SK-N-SH treated with all-trans-retinoic acid at 6 μM for 48 hours (cell line): ENCODE measurements at regions not wholly inside any gene's neighbourhood (a gene's known extent, or its start where the extent isn't known, plus 50 kb on each side); places are given as distances from the start of the nearest gene placed in this dataset.

ENCODE experiments used
- BACH2 ChIP-seq: fragments of 250-450 bp; sonication (Bioruptor Pico); IDR thresholded peaks from 2 replicates; pipeline ENCODE4 v1.9.0; 2021; ENCODE audit warnings: mild to moderate bottlenecking, borderline replicate concordance
- CSRNP3 ChIP-seq: fragments of 250-450 bp; sonication (Bioruptor Pico); IDR thresholded peaks from 2 replicates; pipeline ENCODE4 v1.5.1; 2021; ENCODE audit warnings: mild to moderate bottlenecking, moderate library complexity
- POU6F1 ChIP-seq: fragments of 250-450 bp; sonication (Bioruptor Pico); IDR thresholded peaks from 2 replicates; pipeline ENCODE4 v1.8.0; 2021; ENCODE audit warnings: low read depth, mild to moderate bottlenecking, moderate library complexity, borderline replicate concordance
- PPARA ChIP-seq: fragments of 250-450 bp; sonication (Bioruptor Pico); IDR thresholded peaks from 2 replicates; pipeline ENCODE4 v1.5.0; 2020; ENCODE audit warnings: mild to moderate bottlenecking, borderline replicate concordance
- RARB ChIP-seq: fragments of 250-450 bp; sonication (Bioruptor Pico); IDR thresholded peaks from 2 replicates; pipeline ENCODE4 v1.8.0; 2021; ENCODE audit warnings: mild to moderate bottlenecking, moderate library complexity
- ZFP30 ChIP-seq: fragments of 450-650 bp; formaldehyde crosslinking; IDR thresholded peaks from 2 replicates; pipeline ENCODE4 v1.5.0; 2022; ENCODE audit warnings: mild to moderate bottlenecking, moderate library complexity
- ZNF8 ChIP-seq: fragments of 450-650 bp; formaldehyde crosslinking; IDR thresholded peaks from 2 replicates; pipeline ENCODE4 v1.5.0; 2020; ENCODE audit warnings: mild to moderate bottlenecking, moderate library complexity

- TF ChIP-seq BACH2 (no peak), ZNF8 (no peak), ZFP30 (CRISPR knock-in tag) (no peak), POU6F1 (CRISPR knock-in tag) (no peak), CSRNP3 (no peak), PPARA (CRISPR knock-in tag) (no peak), RARB (CRISPR knock-in tag) (no peak)
Measured at GRCh38 chr11:90737444-90738050, 514.7 kb upstream of the CHORDC1 start.
